ENCODE measurements at regions not wholly inside any gene's neighbourhood (a gene's known extent, or its start where the extent isn't known, plus 50 kb on each side); places are given as distances from the start of the nearest gene placed in this dataset.
"Not testable (repeated sequence)": the region's sequence is repeated elsewhere in the genome, so short reads cannot be mapped to it uniquely, and the experiment has no call there.

GRCh38 chr21:28509031-28509430 lies 483.6 kb downstream of the LTN1 start:
- no peak for DNase-seq

- DNase-seq = no peak
Observed at GRCh38 chr21:28508126-28508525, 484.6 kb downstream of the LTN1 start.

GRCh38 chr21:28496517-28496916 lies 496.2 kb downstream of the LTN1 start:
- no peak for DNase-seq

DNA sequence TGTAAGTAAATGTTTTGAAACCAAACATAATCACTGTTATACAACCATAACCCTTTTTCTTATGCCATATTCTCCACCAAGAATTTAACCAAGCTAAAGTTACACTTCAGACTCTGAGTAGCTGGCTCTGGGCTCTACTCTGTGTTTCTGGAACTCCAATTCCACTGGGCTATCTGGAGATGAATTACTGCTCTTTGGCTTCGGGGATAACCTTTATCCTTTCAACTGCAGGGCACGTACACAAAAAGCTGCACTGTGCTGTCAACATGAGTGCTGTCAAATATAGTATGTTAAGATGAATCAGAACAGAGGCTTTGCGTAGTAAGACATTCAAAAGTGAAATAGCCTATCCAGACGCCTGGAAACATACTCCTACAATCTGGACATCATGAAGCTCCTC lies 500.6 kb downstream of the LTN1 start:
- DNase-seq = no peak

DNA sequence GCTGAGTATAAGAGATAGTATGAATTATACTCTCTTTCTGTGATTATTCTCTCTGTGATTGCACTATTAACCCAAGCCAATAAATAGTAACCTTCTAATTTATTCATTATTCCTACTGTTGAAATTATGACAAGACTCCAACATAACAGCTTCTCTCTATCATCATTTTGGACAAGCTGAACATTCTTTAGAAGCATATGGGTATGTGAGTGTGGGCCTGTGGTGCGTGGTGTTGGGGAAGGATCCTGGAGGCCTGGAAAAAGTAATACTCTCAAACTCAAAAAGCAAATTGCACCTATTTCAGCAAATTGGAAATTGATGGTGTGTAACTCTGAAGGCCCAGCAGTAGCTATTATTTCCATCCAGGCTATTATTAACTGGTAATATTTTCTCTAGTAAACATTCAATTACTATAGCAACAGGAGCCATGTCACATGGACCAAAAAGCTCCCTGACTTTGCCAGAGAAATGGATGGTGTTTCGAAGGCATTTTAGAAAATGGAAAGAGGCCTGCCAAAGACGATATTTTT lies 502.8 kb downstream of the LTN1 start:
- no peak for DNase-seq

DNA sequence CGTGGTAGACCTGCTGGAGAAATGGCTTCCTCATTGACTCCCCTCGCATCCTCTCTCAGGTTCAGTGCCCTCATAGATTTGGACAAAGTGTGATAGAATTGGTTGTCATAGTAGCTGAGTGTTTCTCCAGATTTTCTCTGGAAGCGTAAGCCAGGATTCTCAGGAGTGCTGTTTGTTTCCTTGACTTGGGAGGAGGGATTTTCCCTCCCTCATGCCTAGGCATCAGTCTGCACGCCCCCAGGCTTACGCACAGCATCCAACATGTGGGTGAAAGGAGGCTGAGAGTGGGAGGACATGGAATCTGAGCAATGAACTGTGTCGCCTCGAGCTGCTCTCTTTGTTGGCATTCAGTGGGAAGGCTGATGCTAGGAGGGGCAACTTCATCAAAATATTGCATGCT lies 503.5 kb downstream of the LTN1 start:
- no peak for DNase-seq

DNA sequence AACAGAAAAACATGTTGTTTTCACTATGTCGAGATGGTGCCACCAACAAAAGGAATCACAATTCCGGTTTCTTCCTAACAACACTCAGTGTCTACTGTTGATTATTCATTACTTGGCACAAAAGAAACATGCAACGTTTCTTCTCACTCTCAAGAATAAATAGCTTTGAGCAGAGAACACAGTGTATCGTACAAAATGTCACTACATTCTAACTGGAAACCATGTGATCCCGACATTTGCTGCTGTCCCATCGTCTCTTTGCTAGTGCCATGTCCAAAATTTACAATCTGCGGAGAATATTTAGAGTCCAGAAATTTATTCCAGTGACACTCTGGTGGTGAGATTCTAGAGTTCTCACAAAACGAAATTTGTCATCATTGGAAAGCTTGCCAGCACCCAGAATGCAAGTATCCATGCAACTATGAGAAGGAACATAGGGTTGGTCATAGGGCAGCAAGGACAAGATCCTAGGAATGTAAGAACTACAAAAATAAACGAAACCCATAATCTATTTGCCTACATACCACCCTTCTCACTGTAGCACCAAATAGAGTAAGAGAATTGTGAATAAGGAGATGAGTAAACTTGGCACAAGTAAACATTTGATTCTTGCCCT lies 505.1 kb downstream of the LTN1 start:
- DNase-seq = no peak

DNA sequence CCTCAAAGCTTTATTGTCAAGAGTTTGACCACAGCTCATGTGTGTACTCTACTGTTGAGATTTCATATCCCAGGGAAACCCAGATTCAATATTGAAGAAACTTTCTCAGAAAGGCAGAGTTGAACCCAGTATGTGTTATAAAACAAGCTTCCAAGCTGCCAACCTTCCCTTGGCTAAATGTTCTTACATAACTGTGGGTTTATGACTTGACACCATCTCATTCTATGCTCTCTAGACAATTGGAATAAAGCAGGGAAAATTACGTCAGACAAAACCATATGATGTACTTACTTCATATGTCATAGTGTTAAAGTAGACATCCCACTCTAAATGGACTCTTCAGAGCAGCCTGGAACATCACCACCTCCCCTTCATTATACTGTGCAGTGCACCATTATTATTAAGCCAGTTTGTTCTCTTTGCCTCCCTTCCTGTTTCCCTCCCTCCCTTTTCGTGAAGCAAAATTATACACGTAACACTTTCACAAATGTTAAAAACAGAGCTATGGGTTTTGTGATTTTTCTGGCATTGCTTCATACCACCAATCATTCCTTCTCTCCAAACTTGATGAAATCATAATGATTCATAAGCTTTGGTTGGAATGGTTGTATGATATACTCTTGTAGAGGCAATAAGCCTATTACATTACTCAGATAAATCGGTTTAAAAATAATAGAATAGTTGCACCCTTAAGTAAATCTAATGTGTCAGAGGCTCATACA lies 507.2 kb downstream of the LTN1 start:
- DNase-seq = no peak

- no peak for DNase-seq
Observed at GRCh38 chr21:28483301-28484035, 509.2 kb downstream of the LTN1 start.

DNA sequence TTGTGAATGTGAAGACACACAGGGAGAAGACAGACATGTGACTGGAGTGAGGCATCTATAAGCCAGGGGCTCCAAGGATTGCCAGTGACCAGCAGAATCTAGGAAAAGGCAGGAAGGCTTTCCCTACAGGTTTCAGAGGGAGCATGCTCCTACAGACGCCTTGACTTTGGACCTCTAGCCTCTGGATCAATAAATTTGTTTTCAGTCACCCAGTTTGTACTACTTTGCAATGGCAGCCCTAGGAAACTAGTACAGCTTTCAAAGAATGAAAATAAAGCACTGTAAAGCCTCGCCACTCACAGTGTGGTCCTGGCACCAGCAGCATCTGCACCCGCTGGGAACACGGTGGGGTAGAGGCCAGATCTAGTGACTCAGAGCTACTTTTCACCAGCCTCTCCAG lies 510.0 kb downstream of the LTN1 start:
- no peak for DNase-seq

- no peak for DNase-seq
Observed at GRCh38 chr21:28480470-28480869, 512.2 kb downstream of the LTN1 start.

GRCh38 chr21:28473530-28474220 lies 519.0 kb downstream of the LTN1 start:
- DNase-seq = no peak

DNA sequence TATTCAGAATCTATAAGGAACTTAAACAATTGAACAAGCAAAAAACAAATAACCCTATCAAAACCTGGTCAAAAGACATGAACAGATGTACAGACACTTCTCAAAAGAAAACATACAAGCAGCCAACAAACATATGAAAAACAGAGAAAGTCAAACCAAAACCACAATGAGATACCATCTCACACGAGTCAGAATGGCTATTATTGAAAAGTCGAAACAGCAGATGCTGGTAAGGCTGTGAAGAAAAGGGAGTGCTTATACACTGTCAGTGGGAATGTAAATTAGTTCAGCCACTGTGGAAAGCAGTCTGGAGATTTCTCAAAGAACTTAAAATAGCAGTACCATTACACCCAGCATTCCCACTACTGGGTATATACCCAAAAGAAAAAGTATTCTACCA lies 520.1 kb downstream of the LTN1 start:
- not testable (repeated sequence) for DNase-seq

DNA sequence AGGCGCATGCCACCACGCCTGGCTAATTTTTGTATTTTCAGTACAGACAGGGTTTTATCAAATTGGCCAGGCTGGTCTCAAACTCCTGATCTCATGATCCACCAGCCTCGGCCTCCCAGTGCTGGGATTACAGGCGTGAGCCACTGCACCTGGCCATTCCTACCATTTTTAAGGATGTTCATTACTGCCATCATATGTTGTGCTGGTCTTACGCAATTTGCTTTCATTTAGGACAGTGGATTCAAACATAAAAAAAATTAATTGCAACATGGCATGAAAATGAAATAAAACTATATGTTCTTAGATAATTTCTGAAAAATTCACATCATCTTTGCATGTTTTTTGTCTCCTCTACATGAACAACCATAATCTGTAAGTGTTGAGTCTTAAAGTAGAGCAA lies 527.7 kb downstream of the LTN1 start:
- DNase-seq = no peak

GRCh38 chr21:28464095-28464494 lies 528.6 kb downstream of the LTN1 start:
- DNase-seq = no peak

DNA sequence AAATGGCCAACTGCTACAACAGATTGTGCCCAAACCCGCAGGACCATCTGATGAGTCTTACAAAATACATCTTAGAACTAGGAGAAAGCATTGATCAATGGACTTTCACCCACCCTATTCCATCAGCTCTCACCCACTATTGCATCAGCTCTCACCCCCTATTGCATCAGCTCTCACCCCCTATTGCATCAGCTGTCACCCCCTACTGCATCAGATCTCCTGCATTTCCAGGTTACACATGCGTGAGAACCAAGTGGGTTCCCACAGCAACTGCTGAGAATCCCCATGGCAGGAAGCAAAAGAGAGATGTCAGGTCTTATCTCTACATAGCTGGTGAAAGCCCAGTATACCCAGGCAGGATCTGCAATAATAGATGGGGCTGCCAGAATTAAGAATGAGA lies 533.5 kb downstream of the LTN1 start:
- no peak for DNase-seq

DNA sequence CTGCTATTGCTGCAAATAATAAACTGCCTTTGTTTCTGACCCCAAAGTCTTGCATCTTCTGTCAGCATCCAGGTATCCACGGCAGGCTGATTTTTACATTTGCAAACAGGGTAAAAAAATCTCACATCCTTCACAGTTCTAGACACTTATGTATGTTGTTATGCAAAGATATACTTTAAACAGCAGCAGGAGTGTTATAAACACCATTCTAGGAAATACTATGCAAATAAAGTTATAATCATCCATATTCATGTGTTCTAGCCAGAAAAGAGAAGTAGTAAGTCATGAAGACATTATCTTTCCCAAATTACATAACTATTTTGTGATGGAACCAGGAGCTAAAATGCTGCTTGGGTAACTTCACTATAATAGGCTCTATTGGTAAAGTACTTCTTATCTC lies 534.2 kb downstream of the LTN1 start:
- no peak for DNase-seq

DNA sequence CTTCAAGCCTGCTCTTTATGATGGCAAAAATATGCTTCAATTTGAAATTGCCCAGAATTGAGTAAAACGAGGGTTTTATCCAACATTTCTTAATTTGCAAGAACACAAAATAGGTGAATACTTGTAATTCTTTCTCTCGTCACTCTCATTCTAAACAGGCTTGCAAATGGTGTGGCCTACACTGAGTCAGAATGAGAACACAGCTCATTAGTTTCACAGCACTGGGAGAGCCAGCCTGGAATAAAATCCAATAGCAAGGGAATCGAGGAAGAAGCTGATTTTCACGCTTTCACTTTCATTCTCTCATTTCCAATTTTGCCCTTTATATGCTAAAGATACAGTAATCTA lies 537.5 kb downstream of the LTN1 start:
- no peak for DNase-seq

DNA sequence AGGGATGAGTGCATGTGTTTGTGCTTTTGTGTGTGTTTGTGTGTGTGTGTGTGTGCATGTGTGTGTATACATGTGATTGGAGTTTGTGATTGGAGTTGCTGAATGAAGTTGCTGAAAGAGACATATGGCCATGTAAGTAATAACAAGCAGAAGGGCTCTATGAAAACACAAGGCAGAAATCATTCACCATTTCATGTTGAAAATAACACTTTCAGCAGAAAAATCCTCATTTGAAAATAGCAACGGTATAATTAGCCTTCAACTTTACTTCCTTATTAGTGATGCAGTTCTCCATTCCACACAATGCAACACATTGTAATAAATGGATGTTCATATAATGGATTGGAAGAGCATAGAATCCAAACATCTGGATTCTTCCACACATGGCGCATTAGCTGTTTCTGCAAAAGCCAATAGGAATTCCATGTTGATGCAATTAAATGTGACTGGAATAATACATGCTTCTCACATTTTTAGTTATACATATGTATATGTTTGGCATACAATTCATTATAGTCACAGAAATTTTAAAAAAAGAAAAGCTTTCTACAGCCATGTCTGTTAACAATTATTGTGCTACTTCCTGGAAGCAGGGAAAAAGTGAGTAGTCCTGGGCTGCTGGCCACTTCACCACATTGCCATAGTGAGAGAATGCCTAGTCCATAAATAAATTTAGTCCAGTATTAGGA lies 538.0 kb downstream of the LTN1 start:
- DNase-seq = no peak

- no peak for DNase-seq
Observed at GRCh38 chr21:28447462-28447861, 545.2 kb downstream of the LTN1 start.

GRCh38 chr21:28445141-28445830 lies 547.4 kb downstream of the LTN1 start:
- DNase-seq = no peak

DNA sequence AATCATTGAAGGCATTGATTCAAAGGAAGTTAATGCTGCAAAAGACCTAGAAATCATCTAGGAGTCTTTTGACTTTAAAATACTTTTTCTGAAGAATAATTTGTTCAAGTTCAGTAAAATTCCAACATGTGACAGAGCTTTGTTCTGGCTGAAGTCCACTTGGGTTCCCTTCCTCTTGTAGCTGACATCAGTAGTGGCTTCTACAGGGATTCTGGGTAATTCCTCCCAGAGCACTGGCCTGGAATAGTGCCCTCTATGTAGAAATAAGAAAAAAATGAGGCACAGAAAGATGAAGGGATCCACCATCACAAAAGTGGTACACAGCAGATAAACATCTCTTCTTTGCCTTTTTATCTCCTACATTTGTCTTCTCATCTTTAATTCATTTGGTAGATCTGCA lies 548.1 kb downstream of the LTN1 start:
- no peak for DNase-seq
